NT2/D1 (cell line): ENCODE measurements at regions not wholly inside any gene's neighbourhood (a gene's known extent, or its start where the extent isn't known, plus 50 kb on each side); places are given as distances from the start of the nearest gene placed in this dataset.

Experiments used
- SUZ12 ChIP-seq: IDR thresholded peaks from 2 replicates; pipeline ENCODE4 v1.6.1; 2011; ENCODE audit not compliant: insufficient read length, insufficient read depth; ENCODE audit errors: extremely low read depth
- YY1 ChIP-seq: IDR thresholded peaks from 2 replicates; pipeline ENCODE4 v1.6.1; 2011; ENCODE audit not compliant: insufficient read length, insufficient read depth
- ZNF274 ChIP-seq: IDR thresholded peaks from 2 replicates; pipeline ENCODE4 v1.6.1; 2011; ENCODE audit warnings: mild to moderate bottlenecking, low read depth, low read length

DNA sequence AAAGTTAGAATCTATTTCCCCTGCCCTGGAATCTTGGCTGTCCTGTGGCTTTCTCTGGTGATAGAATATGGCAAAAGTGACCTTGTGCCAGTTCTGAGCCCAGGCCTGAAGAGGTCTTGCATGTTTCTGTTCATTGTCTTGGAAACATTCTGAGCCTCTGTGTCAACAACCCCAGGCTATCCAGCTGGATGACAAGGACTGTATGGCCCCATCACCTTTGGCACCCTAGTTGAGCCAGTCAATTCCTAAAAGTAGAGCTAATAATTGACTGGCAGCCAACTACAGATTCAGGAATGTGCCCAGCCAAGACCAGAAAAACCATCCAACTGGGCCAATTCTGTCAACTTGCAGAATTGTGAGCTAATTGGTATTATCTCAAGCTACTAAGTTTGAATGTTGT lies 514.1 kb upstream of the LARGE1 start:
- TF ChIP-seq YY1 (no peak), ZNF274 (no peak), SUZ12 (no peak)
